Fibroblast of lung (primary cell): ENCODE measurements at regions not wholly inside any gene's neighbourhood (a gene's known extent, or its start where the extent isn't known, plus 50 kb on each side); places are given as distances from the start of the nearest gene placed in this dataset.

Source experiments
- EZH2 ChIP-seq: IDR thresholded peaks from 2 replicates; pipeline ENCODE4 v1.5.1; 2012; ENCODE audit warnings: low read length, control low read depth, mild to moderate bottlenecking; ENCODE audit errors: missing control alignments
- TF ChIP-seq, protein P1 (sequence below), 2 donors: IDR thresholded peaks in 1 of 2; conservative IDR thresholded peaks in 1 of 2; 1 replicate in 1 of 2; 2 replicates in 1 of 2; pipeline ENCODE4 v1.5.1; 2011 to 2012; ENCODE audit warnings: low read length in 2 of 2, control low read depth in 1 of 2, inconsistent platforms in 1 of 2, low read depth in 1 of 2, mild to moderate bottlenecking in 1 of 2

DNA sequence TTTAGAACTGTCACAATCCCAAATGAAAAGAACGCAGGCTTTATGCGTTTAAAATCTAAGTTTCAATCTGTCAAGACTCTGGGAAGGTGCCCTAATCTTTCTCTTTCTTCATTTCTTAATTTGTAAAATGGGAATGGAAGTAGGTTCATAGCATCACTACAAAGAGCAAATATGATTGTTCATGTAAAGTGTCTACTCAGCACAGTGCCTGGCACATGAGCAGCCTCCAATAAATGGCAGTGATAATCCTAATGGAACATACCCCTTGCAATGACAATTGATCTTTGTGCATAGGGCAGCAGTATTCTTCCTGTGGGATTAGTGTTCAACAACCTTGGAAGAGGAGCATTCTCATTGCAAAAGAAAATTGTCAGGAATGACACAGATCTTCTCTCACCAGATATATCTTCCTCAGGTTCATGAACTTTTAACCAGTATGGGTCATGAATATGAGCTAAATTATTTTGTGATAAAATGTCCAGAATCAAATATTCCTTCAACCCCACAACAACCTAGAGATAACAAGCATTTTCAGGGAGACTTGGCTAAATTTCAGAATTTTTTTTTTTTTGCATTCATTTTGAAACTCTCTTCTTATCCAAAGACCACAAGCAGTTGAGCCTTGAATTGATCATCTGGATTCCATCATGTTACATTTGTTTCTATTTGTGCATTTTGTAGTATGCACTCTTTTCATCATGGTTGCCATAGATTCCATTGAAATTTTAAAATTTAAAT, 149.1 kb downstream of the TBX18 start:
- TF ChIP-seq, protein P1, sequence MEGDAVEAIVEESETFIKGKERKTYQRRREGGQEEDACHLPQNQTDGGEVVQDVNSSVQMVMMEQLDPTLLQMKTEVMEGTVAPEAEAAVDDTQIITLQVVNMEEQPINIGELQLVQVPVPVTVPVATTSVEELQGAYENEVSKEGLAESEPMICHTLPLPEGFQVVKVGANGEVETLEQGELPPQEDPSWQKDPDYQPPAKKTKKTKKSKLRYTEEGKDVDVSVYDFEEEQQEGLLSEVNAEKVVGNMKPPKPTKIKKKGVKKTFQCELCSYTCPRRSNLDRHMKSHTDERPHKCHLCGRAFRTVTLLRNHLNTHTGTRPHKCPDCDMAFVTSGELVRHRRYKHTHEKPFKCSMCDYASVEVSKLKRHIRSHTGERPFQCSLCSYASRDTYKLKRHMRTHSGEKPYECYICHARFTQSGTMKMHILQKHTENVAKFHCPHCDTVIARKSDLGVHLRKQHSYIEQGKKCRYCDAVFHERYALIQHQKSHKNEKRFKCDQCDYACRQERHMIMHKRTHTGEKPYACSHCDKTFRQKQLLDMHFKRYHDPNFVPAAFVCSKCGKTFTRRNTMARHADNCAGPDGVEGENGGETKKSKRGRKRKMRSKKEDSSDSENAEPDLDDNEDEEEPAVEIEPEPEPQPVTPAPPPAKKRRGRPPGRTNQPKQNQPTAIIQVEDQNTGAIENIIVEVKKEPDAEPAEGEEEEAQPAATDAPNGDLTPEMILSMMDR (conservative IDR thresholded peaks at IDR 0.05 in 1 of 2, IDR thresholded peaks at IDR 0.05 in 1 of 2; ENCODE audit: low read depth in 1 of 2, low read length in 2 of 2), result no peak
- TF ChIP-seq EZH2, result no peak
